ENCODE measurements at regions not wholly inside any gene's neighbourhood (a gene's known extent, or its start where the extent isn't known, plus 50 kb on each side); places are given as distances from the start of the nearest gene placed in this dataset.

DNA sequence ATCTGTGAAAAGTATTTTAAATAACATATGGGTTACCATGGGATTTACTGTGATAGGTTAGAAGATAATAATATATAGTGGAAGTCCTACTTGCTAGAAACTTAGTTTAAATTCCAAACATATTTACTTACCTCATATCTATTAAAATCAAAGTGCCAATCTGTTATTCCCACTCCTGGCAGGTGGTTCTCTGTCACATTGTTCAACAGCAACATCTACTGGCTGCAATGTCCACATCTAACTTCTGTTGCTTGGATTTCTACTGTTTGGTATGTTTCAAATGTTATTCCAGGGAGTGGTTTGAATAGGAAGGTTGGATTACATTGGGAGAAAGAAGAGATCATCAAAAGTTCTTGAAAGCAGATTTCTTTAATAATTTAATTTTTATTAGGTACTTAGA lies 122.5 kb upstream of the NCAM2 start:
- no peak overlapping the region for H3K18ac ChIP-seq (ENCODE audit: low read length)
- no peak overlapping the region for H2AK5ac ChIP-seq (ENCODE audit: low read length)
- H4K12ac ChIP-seq (ENCODE audit: low read depth, low read length) = no peak overlapping the region
- H3K14ac ChIP-seq (ENCODE audit: low read length) = no peak overlapping the region
- H4K8ac ChIP-seq (ENCODE audit: low read depth, low read length) = no peak overlapping the region
- no peak overlapping the region for H2BK12ac ChIP-seq (ENCODE audit: low read length)
- no peak overlapping the region for H3K23ac ChIP-seq (ENCODE audit: low read length)
- H3K36me3 ChIP-seq (ENCODE audit: control insufficient read depth in 1 of 2, insufficient read depth in 2 of 2, low read length in 2 of 2) = no peaks in the 10 kb centered on the region
- H3K4me1 ChIP-seq (ENCODE audit: control insufficient read depth in 1 of 2, insufficient read depth in 2 of 2, low read length in 2 of 2) = no peaks in the 10 kb centered on the region
- H3K4me3 ChIP-seq (ENCODE audit: low read depth, low read length) = no peak overlapping the region
- no peak overlapping the region for H2BK5ac ChIP-seq (ENCODE audit: low read depth, low read length, poor library complexity)
- no peak overlapping the region for H3K27ac ChIP-seq (ENCODE audit: low read depth, low read length)
- DNase-seq = no peak
- no peaks in the 10 kb centered on the region for H3K79me1 ChIP-seq (ENCODE audit: low read length)
- H3K4ac ChIP-seq (ENCODE audit: low read depth, low read length) = no peak overlapping the region
- no peaks in the 10 kb centered on the region for H3K27me3 ChIP-seq (ENCODE audit: insufficient read depth, low read length)
- no peaks in the 10 kb centered on the region for H3K9me3 ChIP-seq (ENCODE audit: insufficient read depth, low read depth, low read length)
- H2AFZ ChIP-seq (ENCODE audit: insufficient read depth, low read length, poor library complexity) = no peak overlapping the region
- H3K9ac ChIP-seq (ENCODE audit: low read length) = no peak overlapping the region
- H3K79me2 ChIP-seq (ENCODE audit: control insufficient read depth, insufficient read depth, low read length, poor library complexity) = no peaks in the 10 kb centered on the region
- H3K4me2 ChIP-seq (ENCODE audit: low read length) = no peak overlapping the region
- H2BK120ac ChIP-seq (ENCODE audit: insufficient read depth, low read length, poor library complexity) = no peak overlapping the region
- H4K91ac ChIP-seq (ENCODE audit: low read depth, low read length) = no peak overlapping the region

DNA sequence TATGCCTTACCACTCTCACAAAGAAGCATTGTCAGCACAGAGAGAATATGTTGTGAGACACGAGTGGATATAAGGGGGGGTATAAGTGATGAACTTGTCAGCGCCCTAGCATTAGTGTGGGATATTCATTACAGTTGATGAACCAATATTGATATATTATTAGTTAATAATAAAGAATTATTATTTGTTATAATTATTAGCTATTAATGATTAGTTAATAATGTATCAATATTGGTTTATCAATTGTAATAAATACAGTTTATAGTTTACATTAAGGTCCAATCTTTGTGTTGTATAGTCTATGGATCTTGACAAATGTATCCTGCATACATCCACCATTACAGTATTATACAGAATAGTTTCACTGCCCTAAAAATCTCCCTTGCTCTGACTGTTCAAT lies 120.2 kb upstream of the NCAM2 start:
- Histone ChIP-seq H3K27me3 (ENCODE audit: insufficient read depth, low read length) (no peaks in the 10 kb centered on the region), H4K91ac (ENCODE audit: low read depth, low read length) (no peak overlapping the region), H2BK5ac (ENCODE audit: low read depth, low read length, poor library complexity) (no peak overlapping the region), H3K27ac (ENCODE audit: low read depth, low read length) (no peak overlapping the region), H3K4me3 (ENCODE audit: low read depth, low read length) (no peak overlapping the region), H4K12ac (ENCODE audit: low read depth, low read length) (no peak overlapping the region), H3K4ac (ENCODE audit: low read depth, low read length) (no peak overlapping the region), H3K9ac (ENCODE audit: low read length) (no peak overlapping the region), H4K8ac (ENCODE audit: low read depth, low read length) (no peak overlapping the region), H2BK120ac (ENCODE audit: insufficient read depth, low read length, poor library complexity) (no peak overlapping the region), H3K9me3 (ENCODE audit: insufficient read depth, low read depth, low read length) (no peaks in the 10 kb centered on the region), H3K23ac (ENCODE audit: low read length) (no peak overlapping the region), H3K18ac (ENCODE audit: low read length) (no peak overlapping the region), H3K4me2 (ENCODE audit: low read length) (no peak overlapping the region), H3K79me2 (ENCODE audit: control insufficient read depth, insufficient read depth, low read length, poor library complexity) (no peaks in the 10 kb centered on the region), H2BK12ac (ENCODE audit: low read length) (no peak overlapping the region), H2AFZ (ENCODE audit: insufficient read depth, low read length, poor library complexity) (no peak overlapping the region), H3K4me1 (ENCODE audit: control insufficient read depth in 1 of 2, insufficient read depth in 2 of 2, low read length in 2 of 2) (no peaks in the 10 kb centered on the region), H3K14ac (ENCODE audit: low read length) (no peak overlapping the region), H3K36me3 (ENCODE audit: control insufficient read depth in 1 of 2, insufficient read depth in 2 of 2, low read length in 2 of 2) (no peaks in the 10 kb centered on the region), H2AK5ac (ENCODE audit: low read length) (no peak overlapping the region), H3K79me1 (ENCODE audit: low read length) (no peaks in the 10 kb centered on the region)
- DNase-seq = no peak
- WGBS (ENCODE audit: extremely low coverage, insufficient coverage, insufficient read length) = no CpG with 5 or more reads among the region's 2 CpGs

DNA sequence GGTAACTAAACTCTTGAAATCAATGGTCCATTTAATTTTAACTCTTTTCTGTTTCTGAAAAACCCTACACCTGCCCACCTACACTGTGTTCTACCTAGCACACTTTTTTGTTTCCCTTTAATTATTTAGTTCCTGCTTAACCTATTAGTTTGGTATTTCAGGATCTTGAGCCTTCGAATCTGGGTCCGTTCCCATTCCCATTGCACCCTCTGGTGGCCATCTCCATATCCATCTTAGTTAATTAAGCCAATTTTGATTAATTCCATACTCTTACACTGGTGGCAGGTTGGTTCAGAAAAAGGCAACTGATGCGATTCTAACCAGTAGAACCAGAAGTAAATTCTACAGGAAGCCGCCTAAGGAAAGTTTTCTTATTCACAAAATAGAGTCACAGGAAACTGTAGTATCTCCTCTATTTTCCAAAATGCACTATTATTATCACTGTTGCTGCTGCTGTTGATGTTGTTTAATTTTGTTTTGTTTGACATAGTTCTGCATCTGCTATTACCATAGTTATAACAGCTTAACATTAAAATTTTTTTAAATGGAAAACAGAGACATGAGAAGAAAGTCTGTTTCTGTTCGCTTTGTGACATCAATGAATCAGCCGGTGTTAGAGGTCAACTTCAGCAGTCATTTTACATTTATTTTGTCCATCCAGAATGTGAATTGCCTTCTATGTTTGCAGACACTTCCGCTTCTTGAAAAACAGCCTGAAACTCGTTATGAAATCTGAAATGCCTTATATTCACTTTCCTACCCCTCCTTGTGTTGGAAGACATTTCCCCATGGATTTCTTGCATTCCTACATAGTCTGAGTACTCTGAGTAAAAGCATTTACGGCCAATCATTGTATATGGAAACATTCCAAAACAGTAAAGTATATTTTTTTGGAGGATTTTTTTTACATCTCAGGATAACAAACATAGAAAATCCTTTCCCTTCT lies 115.5 kb upstream of the NCAM2 start:
- Histone ChIP-seq H3K79me1 (ENCODE audit: low read length) (no peaks in the 10 kb centered on the region), H4K91ac (ENCODE audit: low read depth, low read length) (no peak overlapping the region), H3K36me3 (ENCODE audit: control insufficient read depth in 1 of 2, insufficient read depth in 2 of 2, low read length in 2 of 2) (no peaks in the 10 kb centered on the region), H3K4me2 (ENCODE audit: low read length) (no peak overlapping the region), H3K79me2 (ENCODE audit: control insufficient read depth, insufficient read depth, low read length, poor library complexity) (no peaks in the 10 kb centered on the region), H3K4me3 (ENCODE audit: low read depth, low read length) (no peak overlapping the region), H4K8ac (ENCODE audit: low read depth, low read length) (no peak overlapping the region), H3K18ac (ENCODE audit: low read length) (no peak overlapping the region), H2AK5ac (ENCODE audit: low read length) (no peak overlapping the region), H3K27ac (ENCODE audit: low read depth, low read length) (no peak overlapping the region), H4K12ac (ENCODE audit: low read depth, low read length) (no peak overlapping the region), H2AFZ (ENCODE audit: insufficient read depth, low read length, poor library complexity) (no peak overlapping the region), H3K27me3 (ENCODE audit: insufficient read depth, low read length) (no peaks in the 10 kb centered on the region), H3K4me1 (ENCODE audit: control insufficient read depth in 1 of 2, insufficient read depth in 2 of 2, low read length in 2 of 2) (no peaks in the 10 kb centered on the region), H3K23ac (ENCODE audit: low read length) (no peak overlapping the region), H3K9me3 (ENCODE audit: insufficient read depth, low read depth, low read length) (no peaks in the 10 kb centered on the region), H3K14ac (ENCODE audit: low read length) (no peak overlapping the region), H3K9ac (ENCODE audit: low read length) (no peak overlapping the region), H2BK5ac (ENCODE audit: low read depth, low read length, poor library complexity) (no peak overlapping the region), H2BK120ac (ENCODE audit: insufficient read depth, low read length, poor library complexity) (no peak overlapping the region), H2BK12ac (ENCODE audit: low read length) (no peak overlapping the region), H3K4ac (ENCODE audit: low read depth, low read length) (no peak overlapping the region)
- peak; percentile 1 to 43 for DNase-seq
- WGBS (ENCODE audit: extremely low coverage, insufficient coverage, insufficient read length) = no CpG with 5 or more reads among the region's 9 CpGs

DNA sequence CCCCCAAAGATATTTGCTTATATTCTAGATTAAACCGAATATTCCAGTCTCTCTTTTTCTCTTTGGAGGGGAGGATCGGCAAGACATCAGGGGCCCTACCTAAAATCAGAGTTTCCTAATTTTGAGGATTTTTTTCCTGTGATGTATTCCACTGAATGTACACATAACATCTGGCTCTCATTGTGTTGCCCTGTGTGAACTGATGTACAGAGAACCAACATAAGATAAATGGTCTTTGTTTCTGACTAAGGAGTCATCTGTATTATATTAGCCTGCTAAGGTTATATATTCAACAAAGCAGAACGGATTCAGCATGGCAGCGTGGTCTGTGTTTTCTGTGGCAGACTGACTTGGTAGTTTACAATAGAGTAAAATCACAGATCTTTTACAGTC lies 114.8 kb upstream of the NCAM2 start:
- WGBS (ENCODE audit: extremely low coverage, insufficient coverage, insufficient read length) = no CpG with 5 or more reads among the region's 4 CpGs

More for the DNA sequence above, 114.8 kb upstream of the NCAM2 start:
- no peak overlapping the region for H2AFZ ChIP-seq (ENCODE audit: insufficient read depth, low read length, poor library complexity)
- H3K4me2 ChIP-seq (ENCODE audit: low read length) = no peak overlapping the region
- H3K36me3 ChIP-seq (ENCODE audit: control insufficient read depth in 1 of 2, insufficient read depth in 2 of 2, low read length in 2 of 2) = no peaks in the 10 kb centered on the region
- H3K23ac ChIP-seq (ENCODE audit: low read length) = no peak overlapping the region
- no peaks in the 10 kb centered on the region for H3K79me2 ChIP-seq (ENCODE audit: control insufficient read depth, insufficient read depth, low read length, poor library complexity)
- no peak overlapping the region for H3K18ac ChIP-seq (ENCODE audit: low read length)
- no peak overlapping the region for H3K9ac ChIP-seq (ENCODE audit: low read length)
- H3K4me3 ChIP-seq (ENCODE audit: low read depth, low read length) = no peak overlapping the region
- H4K91ac ChIP-seq (ENCODE audit: low read depth, low read length) = no peak overlapping the region
- no peak overlapping the region for H4K12ac ChIP-seq (ENCODE audit: low read depth, low read length)
- H3K27me3 ChIP-seq (ENCODE audit: insufficient read depth, low read length) = no peaks in the 10 kb centered on the region
- H3K27ac ChIP-seq (ENCODE audit: low read depth, low read length) = no peak overlapping the region
- H3K9me3 ChIP-seq (ENCODE audit: insufficient read depth, low read depth, low read length) = no peaks in the 10 kb centered on the region
- H2BK5ac ChIP-seq (ENCODE audit: low read depth, low read length, poor library complexity) = no peak overlapping the region
- H3K79me1 ChIP-seq (ENCODE audit: low read length) = no peaks in the 10 kb centered on the region
- no peak overlapping the region for H4K8ac ChIP-seq (ENCODE audit: low read depth, low read length)
- H2AK5ac ChIP-seq (ENCODE audit: low read length) = no peak overlapping the region
- no peak overlapping the region for H2BK120ac ChIP-seq (ENCODE audit: insufficient read depth, low read length, poor library complexity)
- H3K4ac ChIP-seq (ENCODE audit: low read depth, low read length) = no peak overlapping the region
- no peaks in the 10 kb centered on the region for H3K4me1 ChIP-seq (ENCODE audit: control insufficient read depth in 1 of 2, insufficient read depth in 2 of 2, low read length in 2 of 2)
- H3K14ac ChIP-seq (ENCODE audit: low read length) = no peak overlapping the region
- no peak overlapping the region for H2BK12ac ChIP-seq (ENCODE audit: low read length)
- no peak for DNase-seq
